Right lobe of liver (tissue), 6 donors: ENCODE measurements at regions not wholly inside any gene's neighbourhood (a gene's known extent, or its start where the extent isn't known, plus 50 kb on each side); places are given as distances from the start of the nearest gene placed in this dataset.

Experiments used
- ATAC-seq, 4 donors: fragments of 200-7000 bp; cut with Tn5 transposase; one replicate each; pipeline ENCODE4 v1.9.1; 2020; ENCODE audit warnings: mild to moderate bottlenecking in 4 of 4, moderate library complexity in 4 of 4
- DNase-seq, 3 donors: peaks; one replicate each; pipeline ENCODE4 v3.0.0-alpha.2; 2020
- H3K27ac ChIP-seq, 3 donors: fragments of 200-600 bp; one replicate each; pipeline ENCODE4 v1.8.0; 2022
- H3K27me3 ChIP-seq, 2 donors: fragments of 200-600 bp; one replicate each; pipeline ENCODE4 v1.8.0; 2022
- H3K36me3 ChIP-seq, 4 donors: fragments of 200-600 bp; sonication (generic) in 1 of 4; one replicate each; pipeline versions ENCODE4 v1.5.1 to v1.8.0; 2017 to 2022; ENCODE audit warnings: control low read depth in 1 of 4
- H3K4me1 ChIP-seq, 4 donors: fragments of 200-600 bp; sonication (generic) in 1 of 4; one replicate each; pipeline versions ENCODE4 v1.5.1 to v1.8.0; 2017 to 2022; ENCODE audit warnings: control low read depth in 1 of 4
- H3K4me3 ChIP-seq, 3 donors: fragments of 200-600 bp; one replicate each; pipeline ENCODE4 v1.8.0; 2022
- H3K9me3 ChIP-seq, 4 donors: fragments of 200-600 bp; sonication (generic) in 1 of 4; one replicate each; pipeline versions ENCODE4 v1.5.1 to v1.8.0; 2017 to 2022; ENCODE audit warnings: control low read depth in 1 of 4
- POLR2A ChIP-seq: fragments of 450-650 bp; IDR thresholded peaks from one replicate; pipeline ENCODE4 v1.6.1; 2017; ENCODE audit warnings: antibody characterized with exemption, mild to moderate bottlenecking
- WGBS: methylation state at CpG from one replicate; pipeline ENCODE4 v1.1.6; 2018; ENCODE audit warnings: low coverage, low lambda C conversion rate; ENCODE audit not compliant: insufficient coverage; ENCODE audit errors: missing lambda C conversion rate; 5-methylcytosine and 5-hydroxymethylcytosine counted together
- intact Hi-C, 2 donors: fragments of 100-400 bp; cut with DNase I; formaldehyde crosslinking; loops; one replicate each; pipeline versions ENCODE4 v1.11.2 to v1.14.1; 2022
- TF ChIP-seq, protein P1 (sequence below), 4 donors: fragments of 200-600 bp in 3 of 4; fragments of 450-650 bp in 1 of 4; IDR thresholded peaks; one replicate each; pipeline versions ENCODE4 v1.5.1 to v1.8.0; 2016 to 2022; ENCODE audit warnings: antibody characterized with exemption in 4 of 4, mild to moderate bottlenecking in 2 of 4
- donor health status: DM: no; HTN: yes; CAD: no.
- donor health status: DM: no; HTN: no; CAD: no.
- donor health status: DM: no; HTN: no; CAD: no.
- donor health status: DM: no; HTN: yes; CAD: no.
- donor health status: DM: no; HTN: yes; CAD: no.

DNA sequence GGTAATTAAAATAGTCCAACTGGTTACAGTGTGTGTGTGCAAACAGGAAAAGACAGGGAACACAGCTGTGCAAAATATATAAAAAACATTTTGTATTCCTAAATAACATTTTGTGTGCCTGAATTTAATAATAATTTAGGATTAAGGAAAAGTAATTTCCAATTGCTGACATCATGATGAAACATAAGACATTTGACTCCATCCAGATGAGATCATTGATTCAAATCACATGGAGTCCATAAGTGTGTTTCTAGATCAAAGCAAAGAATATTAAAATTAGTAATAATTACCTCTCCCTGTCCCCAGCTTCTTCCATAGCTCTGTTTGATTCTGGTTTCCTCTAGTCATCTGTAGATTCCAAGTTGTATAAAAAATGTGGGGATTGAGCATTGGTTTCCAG is 64.6 kb upstream of the BTN3A2 start:
- Histone ChIP-seq H3K27me3 (no peaks in the 10 kb centered on the region), H3K36me3 (no peaks in the 10 kb centered on the region), H3K4me1 (no peaks in the 10 kb centered on the region), H3K27ac (no peak overlapping the region), H3K9me3 (no peaks in the 10 kb centered on the region), H3K4me3 (no peak overlapping the region)
- no peak for ATAC-seq
- DNase-seq, result no peak
- TF ChIP-seq POLR2A, result no peak
- TF ChIP-seq, protein P1, sequence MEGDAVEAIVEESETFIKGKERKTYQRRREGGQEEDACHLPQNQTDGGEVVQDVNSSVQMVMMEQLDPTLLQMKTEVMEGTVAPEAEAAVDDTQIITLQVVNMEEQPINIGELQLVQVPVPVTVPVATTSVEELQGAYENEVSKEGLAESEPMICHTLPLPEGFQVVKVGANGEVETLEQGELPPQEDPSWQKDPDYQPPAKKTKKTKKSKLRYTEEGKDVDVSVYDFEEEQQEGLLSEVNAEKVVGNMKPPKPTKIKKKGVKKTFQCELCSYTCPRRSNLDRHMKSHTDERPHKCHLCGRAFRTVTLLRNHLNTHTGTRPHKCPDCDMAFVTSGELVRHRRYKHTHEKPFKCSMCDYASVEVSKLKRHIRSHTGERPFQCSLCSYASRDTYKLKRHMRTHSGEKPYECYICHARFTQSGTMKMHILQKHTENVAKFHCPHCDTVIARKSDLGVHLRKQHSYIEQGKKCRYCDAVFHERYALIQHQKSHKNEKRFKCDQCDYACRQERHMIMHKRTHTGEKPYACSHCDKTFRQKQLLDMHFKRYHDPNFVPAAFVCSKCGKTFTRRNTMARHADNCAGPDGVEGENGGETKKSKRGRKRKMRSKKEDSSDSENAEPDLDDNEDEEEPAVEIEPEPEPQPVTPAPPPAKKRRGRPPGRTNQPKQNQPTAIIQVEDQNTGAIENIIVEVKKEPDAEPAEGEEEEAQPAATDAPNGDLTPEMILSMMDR (IDR thresholded peaks at IDR 0.05), result no peak
- intact Hi-C loops, result no loop called here

DNA sequence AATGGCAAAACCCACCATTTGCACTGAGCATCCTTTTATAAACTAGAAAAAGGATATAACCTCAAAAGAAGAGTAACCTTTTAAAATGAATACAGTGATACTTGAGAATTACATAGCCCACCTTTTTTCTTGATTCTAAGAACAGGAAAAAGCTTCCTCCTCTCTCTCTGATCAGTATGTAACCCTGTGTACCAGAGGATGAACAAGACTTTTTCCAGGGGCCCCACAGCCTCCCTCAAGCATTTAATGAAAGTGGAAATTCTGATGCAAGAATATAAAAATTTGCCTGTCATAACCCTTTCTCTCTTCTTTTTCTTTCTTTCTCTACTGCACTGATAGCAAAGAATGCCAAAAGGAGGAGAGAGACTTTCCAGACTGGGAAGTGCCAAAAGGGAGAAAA is 64.2 kb upstream of the BTN3A2 start:
- intact Hi-C loops, result no loop called here

GRCh38 chr6:26301638-26302037 is 63.4 kb upstream of the BTN3A2 start:
- TF ChIP-seq, protein P1 (IDR thresholded peaks at IDR 0.05), result no peak
- no peak for TF ChIP-seq POLR2A
- Histone ChIP-seq H3K27ac (no peak overlapping the region), H3K4me1 (no peaks in the 10 kb centered on the region), H3K27me3 (no peaks in the 10 kb centered on the region), H3K9me3 (no peaks in the 10 kb centered on the region), H3K36me3 (no peaks in the 10 kb centered on the region), H3K4me3 (no peak overlapping the region)
- intact Hi-C loops, result no loop called here
- no peak for ATAC-seq
- no peak for DNase-seq

More for the DNA sequence above, 64.2 kb upstream of the BTN3A2 start:
- Histone ChIP-seq H3K9me3 (no peaks in the 10 kb centered on the region), H3K4me3 (no peak overlapping the region), H3K27me3 (no peaks in the 10 kb centered on the region), H3K36me3 (no peaks in the 10 kb centered on the region), H3K4me1 (no peaks in the 10 kb centered on the region), H3K27ac (no peak overlapping the region)
- TF ChIP-seq, protein P1 (IDR thresholded peaks at IDR 0.05), result no peak
- TF ChIP-seq POLR2A, result no peak
- no peak for DNase-seq
- no peak for ATAC-seq

DNA sequence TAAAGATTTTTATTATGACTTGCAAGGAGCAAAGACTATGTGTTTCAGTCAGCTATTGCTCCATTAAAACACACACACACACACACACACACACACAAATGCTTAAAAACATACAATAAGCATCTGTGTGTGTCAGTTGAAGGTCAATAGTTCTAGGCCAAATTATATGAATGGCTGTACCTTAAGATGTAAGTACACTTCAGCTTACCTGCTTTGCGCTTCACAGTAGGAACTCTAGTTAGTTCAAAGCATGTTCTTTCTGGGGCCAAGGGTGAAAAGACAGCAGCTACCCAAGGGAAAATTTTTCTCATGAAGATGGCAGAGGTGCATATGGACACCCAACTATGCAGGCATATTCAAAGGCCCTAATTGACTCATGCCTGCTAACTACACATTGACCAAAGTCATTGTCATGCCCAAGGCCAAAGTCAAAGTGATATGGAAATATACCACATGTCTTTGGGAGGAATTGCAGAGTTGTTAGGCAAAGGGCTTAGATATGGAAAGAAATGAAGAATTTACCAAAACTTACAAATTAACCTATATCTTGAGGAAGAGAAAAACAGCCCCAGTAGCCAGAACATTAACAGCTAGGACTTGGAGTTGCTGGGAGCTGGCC is 61.9 kb upstream of the BTN3A2 start:
- no peaks in the 10 kb centered on the region for H3K36me3 ChIP-seq
- DNase-seq (no peak), ATAC-seq (no peak)
- intact Hi-C loops, result no loop called here
- no peak for TF ChIP-seq POLR2A
- TF ChIP-seq, protein P1 (IDR thresholded peaks at IDR 0.05), result no peak
- H3K27ac ChIP-seq, result no peak overlapping the region
- no peak overlapping the region for H3K4me3 ChIP-seq
- H3K27me3 ChIP-seq, result no peaks in the 10 kb centered on the region
- WGBS, result 100% methylated on average over 1 of the region's 1 CpG
- H3K4me1 ChIP-seq, result no peaks in the 10 kb centered on the region
- no peaks in the 10 kb centered on the region for H3K9me3 ChIP-seq

GRCh38 chr6:26304213-26304796 is 60.7 kb upstream of the BTN3A2 start:
- Histone ChIP-seq H3K9me3 (no peaks in the 10 kb centered on the region), H3K27me3 (no peaks in the 10 kb centered on the region), H3K4me3 (peak overlapping the region in 1 of 3 donors; percentile 24), H3K4me1 (no peaks in the 10 kb centered on the region), H3K27ac (no peak overlapping the region), H3K36me3 (no peaks in the 10 kb centered on the region)
- DNase-seq, result no peak
- no peak for TF ChIP-seq POLR2A
- TF ChIP-seq, protein P1 (IDR thresholded peaks at IDR 0.05), result no peak
- ATAC-seq, result no peak
- intact Hi-C loops, result no loop called here
- 37% methylated on average over 2 of the region's 3 CpGs for WGBS
